ENCODE measurements at regions not wholly inside any gene's neighbourhood (a gene's known extent, or its start where the extent isn't known, plus 50 kb on each side); places are given as distances from the start of the nearest gene placed in this dataset.

GRCh38 chr9:107782789-107783188 lies 293.2 kb upstream of the KLF4 start:
- TF ChIP-seq CTCF (conservative IDR thresholded peaks at IDR 0.05; ENCODE audit: low read depth, low read length) (no peak), EZH2phosphoT487 (IDR thresholded peaks at IDR 0.05; ENCODE audit: borderline replicate concordance, low read length) (no peak)
